GM06990 (cell line): ENCODE measurements at regions not wholly inside any gene's neighbourhood (a gene's known extent, or its start where the extent isn't known, plus 50 kb on each side); places are given as distances from the start of the nearest gene placed in this dataset.
"Not testable (repeated sequence)": the region's sequence is repeated elsewhere in the genome, so short reads cannot be mapped to it uniquely, and the experiment has no call there.

Experiments used
- DNase-seq: peaks from one replicate; pipeline ENCODE4 v3.0.0-alpha.2; 2011; ENCODE audit not compliant: insufficient read length; ENCODE audit errors: extremely low read depth
- H3K27me3 ChIP-seq: replicated peaks from 2 replicates; pipeline ENCODE4 v1.6.0; 2011; ENCODE audit warnings: low read length; ENCODE audit not compliant: control insufficient read depth, insufficient read depth
- H3K36me3 ChIP-seq: 2 replicates; pipeline ENCODE4 v1.5.1; 2011; ENCODE audit warnings: low read length; ENCODE audit not compliant: control insufficient read depth, insufficient read depth
- H3K4me3 ChIP-seq: replicated peaks from 2 replicates; pipeline ENCODE4 v1.5.1; 2011; ENCODE audit warnings: low read depth, mild to moderate bottlenecking, control low read depth, low read length
- TF ChIP-seq, protein P1 (sequence below): IDR thresholded peaks from 2 replicates; pipeline ENCODE4 v1.5.1; 2011; ENCODE audit warnings: low read length, control low read depth, mild to moderate bottlenecking, inconsistent platforms; ENCODE audit not compliant: insufficient read depth, poor library complexity, severe bottlenecking

DNA sequence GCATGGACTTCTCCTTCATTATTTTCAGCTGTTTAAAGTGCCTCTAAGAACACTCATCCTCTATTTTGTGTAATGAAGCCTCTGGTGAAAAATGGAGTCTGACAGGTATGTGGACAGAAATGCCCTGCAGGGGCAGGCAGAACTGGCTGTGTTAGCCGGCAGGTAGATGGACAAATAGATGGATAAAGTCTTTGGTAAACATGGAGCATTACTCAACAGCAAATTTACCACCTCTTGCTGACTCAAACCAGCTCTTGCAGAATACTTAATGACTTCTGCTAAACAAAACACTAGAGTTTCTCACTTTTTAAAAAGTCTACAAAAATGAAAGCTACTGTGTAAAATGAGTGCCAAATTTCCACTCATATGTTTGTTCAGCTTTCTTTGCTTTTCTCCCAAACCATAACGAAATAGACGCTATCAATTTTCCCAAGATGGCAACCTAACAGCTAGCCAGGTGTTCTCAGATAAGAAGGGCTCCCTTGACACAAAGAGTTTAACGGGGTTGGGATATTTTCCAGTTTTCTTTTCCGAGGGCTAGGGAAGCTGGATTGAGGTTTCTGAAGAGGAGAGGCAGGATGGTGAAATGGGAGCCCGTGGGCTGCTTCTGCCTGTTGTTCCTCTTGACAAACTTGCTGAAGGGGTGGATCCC, 71.9 kb upstream of the HABP2 start:
- TF ChIP-seq, protein P1, sequence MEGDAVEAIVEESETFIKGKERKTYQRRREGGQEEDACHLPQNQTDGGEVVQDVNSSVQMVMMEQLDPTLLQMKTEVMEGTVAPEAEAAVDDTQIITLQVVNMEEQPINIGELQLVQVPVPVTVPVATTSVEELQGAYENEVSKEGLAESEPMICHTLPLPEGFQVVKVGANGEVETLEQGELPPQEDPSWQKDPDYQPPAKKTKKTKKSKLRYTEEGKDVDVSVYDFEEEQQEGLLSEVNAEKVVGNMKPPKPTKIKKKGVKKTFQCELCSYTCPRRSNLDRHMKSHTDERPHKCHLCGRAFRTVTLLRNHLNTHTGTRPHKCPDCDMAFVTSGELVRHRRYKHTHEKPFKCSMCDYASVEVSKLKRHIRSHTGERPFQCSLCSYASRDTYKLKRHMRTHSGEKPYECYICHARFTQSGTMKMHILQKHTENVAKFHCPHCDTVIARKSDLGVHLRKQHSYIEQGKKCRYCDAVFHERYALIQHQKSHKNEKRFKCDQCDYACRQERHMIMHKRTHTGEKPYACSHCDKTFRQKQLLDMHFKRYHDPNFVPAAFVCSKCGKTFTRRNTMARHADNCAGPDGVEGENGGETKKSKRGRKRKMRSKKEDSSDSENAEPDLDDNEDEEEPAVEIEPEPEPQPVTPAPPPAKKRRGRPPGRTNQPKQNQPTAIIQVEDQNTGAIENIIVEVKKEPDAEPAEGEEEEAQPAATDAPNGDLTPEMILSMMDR, result no peak
- H3K36me3 ChIP-seq, result no peaks in the 10 kb centered on the region
- H3K27me3 ChIP-seq, result peaks cover 3% of the 10 kb centered on the region; the same call in 1 of the 2 replicates
- no peak for DNase-seq
- H3K4me3 ChIP-seq, result no peak overlapping the region

DNA sequence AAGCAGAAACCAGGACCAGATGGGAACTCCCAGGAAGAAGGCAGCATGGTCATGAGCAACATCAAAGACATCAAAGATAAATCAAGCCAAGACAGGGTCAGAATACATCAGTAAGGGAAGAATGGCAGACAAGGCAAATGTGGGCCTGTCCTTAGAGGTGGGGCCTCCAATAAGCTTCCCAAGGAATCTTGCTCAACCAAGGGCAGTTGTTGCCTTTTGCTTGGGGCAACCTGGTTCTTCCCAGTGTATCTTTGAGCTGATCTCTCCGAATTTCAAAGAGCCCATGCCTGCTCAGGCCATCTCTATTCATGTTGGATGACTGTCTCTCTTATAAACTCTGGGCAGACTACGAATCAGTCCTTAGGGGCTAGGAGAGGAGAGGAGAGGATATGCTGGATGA, 68.4 kb upstream of the HABP2 start:
- Histone ChIP-seq H3K4me3 (no peak overlapping the region), H3K27me3 (no peaks in the 10 kb centered on the region), H3K36me3 (no peaks in the 10 kb centered on the region)
- TF ChIP-seq, protein P1, result no peak
- DNase-seq, result no peak

DNA sequence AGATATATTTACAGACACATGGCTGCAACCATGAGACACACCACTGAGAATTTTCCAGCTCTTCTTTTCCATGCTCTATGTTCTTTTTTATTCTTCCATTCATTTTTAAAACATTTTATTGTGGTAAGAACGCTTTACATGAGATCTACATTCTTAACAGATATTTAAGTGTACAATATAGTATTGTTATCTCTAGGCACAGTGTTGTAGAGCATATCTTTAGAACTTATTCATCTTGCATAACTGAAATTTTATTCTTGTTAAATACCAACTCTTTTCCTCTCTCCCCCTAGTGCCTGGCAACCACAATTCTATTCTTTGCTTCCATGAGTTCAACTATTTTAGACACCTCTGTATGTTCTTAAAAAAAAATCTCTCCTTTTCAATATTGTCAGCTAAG, 67.1 kb upstream of the HABP2 start:
- Histone ChIP-seq H3K36me3 (no peaks in the 10 kb centered on the region), H3K4me3 (no peak overlapping the region), H3K27me3 (no peaks in the 10 kb centered on the region)
- TF ChIP-seq, protein P1, result no peak
- no peak for DNase-seq

DNA sequence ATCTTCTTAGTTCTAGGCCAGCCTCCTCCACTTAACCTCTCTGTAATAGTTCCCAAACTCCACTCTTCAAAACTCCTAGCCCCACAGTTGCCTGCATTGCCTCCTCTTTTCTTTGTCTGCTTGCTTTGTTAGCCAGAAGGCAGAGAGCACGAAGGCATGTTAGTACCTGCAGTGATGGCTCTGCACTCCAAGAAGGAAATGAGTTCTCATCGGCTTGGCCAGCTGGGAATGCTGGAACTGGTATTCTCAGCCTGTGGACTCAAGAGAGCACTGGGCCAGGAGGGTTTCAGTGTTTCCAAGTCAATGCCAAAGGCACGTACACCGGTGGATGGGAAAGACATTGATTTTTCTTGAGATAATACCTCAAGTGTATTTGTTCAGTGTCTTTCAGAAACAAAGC, 66.3 kb upstream of the HABP2 start:
- H3K27me3 ChIP-seq, result no peaks in the 10 kb centered on the region
- no peak for DNase-seq
- H3K36me3 ChIP-seq, result no peaks in the 10 kb centered on the region
- TF ChIP-seq, protein P1, result no peak
- no peak overlapping the region for H3K4me3 ChIP-seq

GRCh38 chr10:113487154-113487553, 65.7 kb upstream of the HABP2 start:
- DNase-seq, result no peak
- no peak overlapping the region for H3K4me3 ChIP-seq
- no peaks in the 10 kb centered on the region for H3K36me3 ChIP-seq
- no peaks in the 10 kb centered on the region for H3K27me3 ChIP-seq
- TF ChIP-seq, protein P1, result no peak

- Histone ChIP-seq H3K36me3 (no peaks in the 10 kb centered on the region), H3K27me3 (no peaks in the 10 kb centered on the region), H3K4me3 (no peak overlapping the region)
- DNase-seq, result no peak
- TF ChIP-seq, protein P1, result no peak
These were observed 64.7 kb upstream of the HABP2 start for GRCh38 chr10:113488186-113488585.

- H3K27me3 ChIP-seq, DNase-seq, H3K36me3 ChIP-seq, H3K4me3 ChIP-seq: not testable (repeated sequence)
These were observed 63.3 kb upstream of the HABP2 start for GRCh38 chr10:113489522-113489921.
